ENCODE measurements at regions not wholly inside any gene's neighbourhood (a gene's known extent, or its start where the extent isn't known, plus 50 kb on each side); places are given as distances from the start of the nearest gene placed in this dataset.

- TF ChIP-seq TAF1 (IDR thresholded peaks at IDR 0.05; ENCODE audit: borderline replicate concordance, insufficient read depth, low read length) (no peak), REST (IDR thresholded peaks at IDR 0.05; ENCODE audit: insufficient read depth in 1 of 2, low read depth in 2 of 2, low read length in 2 of 2) (no peak), SIN3A (IDR thresholded peaks at IDR 0.05; ENCODE audit: borderline replicate concordance, insufficient read depth, low read length) (no peak), POLR2AphosphoS5 (IDR thresholded peaks at IDR 0.05; ENCODE audit: low read depth, low read length) (no peak), FOXP2 (optimal IDR thresholded peaks at IDR 0.05; ENCODE audit: borderline replicate concordance, extremely low read depth, extremely low read length, insufficient read depth) (no peak)
Measured at GRCh38 chr2:150792780-150793300, 305.4 kb upstream of the RND3 start.

Data from PFSK-1 (cell line).